Activated naive CD4-positive, alpha-beta T cell treated with anti-CD3 and anti-CD28 coated beads for 36 hours (primary cell): ENCODE measurements at regions not wholly inside any gene's neighbourhood (a gene's known extent, or its start where the extent isn't known, plus 50 kb on each side); places are given as distances from the start of the nearest gene placed in this dataset.
"Not testable (repeated sequence)": the region's sequence is repeated elsewhere in the genome, so short reads cannot be mapped to it uniquely, and the experiment has no call there.

ENCODE experiments used
- CTCF ChIA-PET: fragments of 350-600 bp; sonication (Branson Sonifier 250); formaldehyde crosslinking; loops from one replicate; lab custom pipeline; 2021; ENCODE audit warnings: antibody characterized with exemption; lab: Charles Lee
- DNase-seq: peaks from one replicate; pipeline ENCODE4 v3.0.0-alpha.2; 2020
- H3K27ac Mint-ChIP-seq: one replicate; pipeline ENCODE4 v1.8.0; 2021; ENCODE audit warnings: mild to moderate bottlenecking, mixed read lengths
- H3K27me3 Mint-ChIP-seq: one replicate; pipeline ENCODE4 v1.8.0; 2021; ENCODE audit warnings: low read depth, mixed read lengths
- H3K36me3 Mint-ChIP-seq: one replicate; pipeline ENCODE4 v1.8.0; 2021; ENCODE audit warnings: low read depth, mixed read lengths
- H3K4me1 Mint-ChIP-seq: one replicate; pipeline ENCODE4 v1.8.0; 2021; ENCODE audit warnings: low read depth, mixed read lengths
- H3K4me3 Mint-ChIP-seq: one replicate; pipeline ENCODE4 v1.8.0; 2021; ENCODE audit warnings: mild to moderate bottlenecking, moderate library complexity, mixed read lengths
- H3K9me3 Mint-ChIP-seq: one replicate; pipeline ENCODE4 v1.8.0; 2021; ENCODE audit warnings: mixed read lengths
- intact Hi-C: fragments of 100-400 bp; cut with micrococcal nuclease; formaldehyde crosslinking; loops from one replicate; pipeline ENCODE4 v1.15.1; 2023

DNA sequence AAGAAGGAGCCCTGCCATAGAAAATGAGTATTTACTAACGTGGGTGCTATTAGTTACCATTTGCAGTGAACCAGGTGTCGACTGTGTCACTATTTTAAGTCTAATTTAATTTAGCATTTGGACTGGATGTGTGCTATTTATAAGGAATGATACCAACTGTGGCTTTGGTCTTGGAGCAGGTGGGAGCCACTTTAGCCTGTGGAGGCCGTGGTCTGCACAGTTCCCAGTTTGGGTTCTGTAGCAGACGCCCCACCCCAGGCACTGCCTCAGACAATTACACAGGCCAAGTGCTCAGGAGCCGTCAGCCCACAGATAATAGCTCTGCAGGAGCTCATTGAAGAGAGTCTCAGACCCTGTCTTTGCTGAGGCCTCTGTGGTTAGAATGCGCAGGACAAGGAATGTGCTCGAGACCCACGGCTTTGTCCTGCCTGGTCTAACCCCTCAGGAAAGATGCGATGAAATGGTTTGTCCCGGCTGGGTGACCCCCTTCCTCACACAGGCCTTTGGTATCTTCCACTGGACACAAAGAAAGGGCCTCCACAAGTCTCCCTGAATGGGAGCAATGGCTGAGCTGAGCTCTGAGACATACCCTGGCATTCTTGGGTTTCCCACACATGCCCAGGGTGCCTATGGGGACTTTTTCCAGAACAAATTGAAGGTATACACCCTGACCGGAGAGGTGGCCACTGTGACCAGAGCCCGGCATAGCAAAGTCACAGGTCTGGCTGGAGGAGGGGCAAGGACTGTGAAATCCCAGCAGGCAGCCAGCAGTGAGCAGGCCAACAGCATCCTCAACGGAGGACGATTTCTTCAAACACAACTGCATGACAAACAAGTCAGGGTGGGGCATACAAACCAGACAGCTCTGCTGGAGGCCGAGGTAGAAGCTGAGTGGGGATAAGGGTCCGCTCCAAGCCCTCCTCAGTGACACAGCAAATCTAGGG lies 251.2 kb downstream of the ARHGAP12 start:
- peaks cover 22% of the 10 kb centered on the region for H3K9me3 Mint-ChIP-seq
- H3K27ac Mint-ChIP-seq = no peak overlapping the region
- H3K4me3 Mint-ChIP-seq = no peak overlapping the region
- H3K27me3 Mint-ChIP-seq = no peaks in the 10 kb centered on the region
- no peaks in the 10 kb centered on the region for H3K36me3 Mint-ChIP-seq
- no peaks in the 10 kb centered on the region for H3K4me1 Mint-ChIP-seq
- no peak for DNase-seq
- CTCF ChIA-PET = no interaction called here
- intact Hi-C loops = no loop called here

DNA sequence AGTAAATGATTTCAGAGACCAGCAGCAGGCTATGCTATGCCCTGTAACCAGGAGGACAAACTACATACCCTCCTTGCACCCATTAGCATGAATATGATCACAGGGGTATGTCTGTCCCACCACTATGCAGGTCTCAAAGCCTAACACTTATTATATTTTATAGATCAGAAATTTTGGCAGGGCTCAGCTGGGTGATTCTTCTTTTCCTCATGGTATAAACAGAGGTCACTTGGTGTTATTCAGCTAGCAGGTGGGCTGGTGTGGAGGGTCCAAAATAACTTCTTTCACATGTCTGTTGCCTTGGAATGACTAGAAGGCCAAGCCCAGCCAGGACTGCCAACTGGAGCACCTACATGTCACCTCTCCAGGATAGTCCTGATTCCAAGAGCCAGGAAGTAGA lies 252.9 kb downstream of the ARHGAP12 start:
- H3K4me3 Mint-ChIP-seq = no peak overlapping the region
- intact Hi-C loops = no loop called here
- no peaks in the 10 kb centered on the region for H3K27me3 Mint-ChIP-seq
- CTCF ChIA-PET = no interaction called here
- H3K36me3 Mint-ChIP-seq = no peaks in the 10 kb centered on the region
- DNase-seq = no peak
- no peaks in the 10 kb centered on the region for H3K4me1 Mint-ChIP-seq
- H3K27ac Mint-ChIP-seq = no peak overlapping the region
- H3K9me3 Mint-ChIP-seq = peaks cover 26% of the 10 kb centered on the region

- Mint-ChIP-seq H3K9me3 (peaks cover 17% of the 10 kb centered on the region), H3K27me3 (no peaks in the 10 kb centered on the region), H3K27ac (no peak overlapping the region), H3K4me1 (no peaks in the 10 kb centered on the region), H3K4me3 (no peak overlapping the region), H3K36me3 (no peaks in the 10 kb centered on the region)
- CTCF ChIA-PET = no interaction called here
- intact Hi-C loops = no loop called here
- DNase-seq = no peak
Measured at GRCh38 chr10:31669357-31669756, 259.3 kb downstream of the ARHGAP12 start.

DNA sequence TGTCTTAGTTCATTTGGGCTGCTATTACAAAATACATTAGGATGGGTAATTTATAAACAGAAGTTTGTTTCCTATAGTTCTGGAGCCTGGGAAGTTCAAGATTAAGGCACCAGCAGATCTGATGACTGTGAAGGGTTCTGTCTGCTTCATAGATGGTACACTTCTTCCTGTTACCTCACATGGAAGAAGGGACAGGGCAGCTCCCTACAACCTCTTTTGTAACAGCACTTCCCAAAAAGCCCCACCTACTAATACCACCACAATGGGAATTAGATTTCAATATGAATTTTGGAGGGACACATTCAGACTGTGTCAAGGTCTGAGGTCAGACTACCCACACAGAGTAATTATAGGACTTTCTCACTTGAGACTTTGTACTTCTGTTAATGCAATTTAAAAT lies 260.3 kb downstream of the ARHGAP12 start:
- intact Hi-C loops = no loop called here
- Mint-ChIP-seq H3K4me3 (no peak overlapping the region), H3K27ac (no peak overlapping the region), H3K27me3 (no peaks in the 10 kb centered on the region), H3K4me1 (no peaks in the 10 kb centered on the region), H3K36me3 (no peaks in the 10 kb centered on the region), H3K9me3 (peaks cover 14% of the 10 kb centered on the region)
- CTCF ChIA-PET = no interaction called here
- no peak for DNase-seq

- CTCF ChIA-PET, H3K27me3 Mint-ChIP-seq, DNase-seq, H3K36me3 Mint-ChIP-seq, H3K27ac Mint-ChIP-seq, H3K4me3 Mint-ChIP-seq, intact Hi-C loops, H3K9me3 Mint-ChIP-seq, H3K4me1 Mint-ChIP-seq: not testable (repeated sequence)
Measured at GRCh38 chr10:31665764-31666279, 262.8 kb downstream of the ARHGAP12 start.

- CTCF ChIA-PET = no interaction called here
- H3K27me3 Mint-ChIP-seq = no peaks in the 10 kb centered on the region
- DNase-seq = no peak
- H3K36me3 Mint-ChIP-seq = no peaks in the 10 kb centered on the region
- no peaks in the 10 kb centered on the region for H3K4me1 Mint-ChIP-seq
- no peak overlapping the region for H3K4me3 Mint-ChIP-seq
- H3K27ac Mint-ChIP-seq = no peak overlapping the region
- intact Hi-C loops = no loop called here
- H3K9me3 Mint-ChIP-seq = no peaks in the 10 kb centered on the region
Measured at GRCh38 chr10:31664803-31665202, 263.8 kb downstream of the ARHGAP12 start.

DNA sequence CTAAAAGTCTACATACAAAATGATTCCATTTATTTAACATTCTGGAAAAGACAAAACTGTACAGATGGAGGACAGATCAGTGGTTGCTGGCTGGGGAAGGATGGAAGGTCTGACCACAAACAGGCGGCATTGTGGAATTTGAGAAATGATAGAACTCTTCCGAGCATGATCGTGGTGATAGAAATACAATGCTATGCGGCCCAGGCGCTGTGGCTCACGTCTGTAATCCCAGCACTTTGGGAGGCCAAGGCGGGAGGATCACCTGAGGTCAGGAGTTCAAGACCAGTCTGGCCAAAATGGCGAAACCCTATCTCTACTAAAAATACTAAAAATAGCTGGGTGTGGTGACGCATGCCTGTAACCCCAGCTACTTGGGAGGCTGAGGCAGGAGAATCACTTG lies 264.6 kb downstream of the ARHGAP12 start:
- CTCF ChIA-PET, DNase-seq, H3K27ac Mint-ChIP-seq, H3K9me3 Mint-ChIP-seq, H3K36me3 Mint-ChIP-seq, H3K4me1 Mint-ChIP-seq, H3K4me3 Mint-ChIP-seq, H3K27me3 Mint-ChIP-seq, intact Hi-C loops: not testable (repeated sequence)

DNA sequence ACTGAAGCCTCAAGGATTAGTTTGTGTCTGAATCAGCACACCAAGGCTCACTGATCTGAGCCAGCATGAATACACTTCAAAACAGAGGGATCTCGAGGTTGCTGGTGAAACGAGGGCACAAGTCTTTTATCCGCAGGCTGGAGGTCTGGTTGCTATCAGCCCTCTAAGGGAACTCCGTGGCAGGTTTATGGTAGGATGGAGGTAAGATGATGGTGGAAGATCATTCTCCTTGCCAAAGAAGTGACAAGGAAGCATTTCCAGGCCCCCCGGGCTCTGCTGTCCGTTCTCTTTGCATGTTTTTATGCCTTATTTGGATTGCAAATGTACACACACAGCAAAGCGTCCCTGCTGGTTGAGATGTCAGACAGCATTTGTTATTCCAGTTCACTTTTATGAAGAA lies 268.3 kb downstream of the ARHGAP12 start:
- H3K4me3 Mint-ChIP-seq = no peak overlapping the region
- H3K36me3 Mint-ChIP-seq = no peaks in the 10 kb centered on the region
- no peaks in the 10 kb centered on the region for H3K4me1 Mint-ChIP-seq
- peaks cover 2% of the 10 kb centered on the region for H3K27me3 Mint-ChIP-seq
- H3K9me3 Mint-ChIP-seq = no peaks in the 10 kb centered on the region
- CTCF ChIA-PET = no interaction called here
- DNase-seq = no peak
- H3K27ac Mint-ChIP-seq = no peak overlapping the region
- intact Hi-C loops = no loop called here

DNA sequence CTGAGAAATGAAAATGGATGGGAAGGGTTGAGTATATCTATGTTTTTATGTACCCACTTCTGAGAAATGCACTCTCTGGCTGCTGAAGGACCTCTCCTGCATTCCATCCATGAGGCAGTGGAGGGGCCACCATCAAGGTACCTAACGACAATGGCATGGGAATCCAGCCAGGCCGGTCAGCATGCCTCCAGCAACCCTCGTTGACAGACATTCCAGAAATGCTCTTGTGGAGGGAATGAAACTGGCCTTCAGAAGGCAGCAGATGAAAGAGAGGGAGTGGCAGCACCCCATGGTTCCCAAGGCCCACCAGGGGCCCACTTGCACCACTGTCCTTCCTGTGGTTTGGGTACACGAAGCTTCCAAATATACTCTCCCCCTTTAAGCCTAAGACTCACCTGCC lies 269.0 kb downstream of the ARHGAP12 start:
- Mint-ChIP-seq H3K36me3 (no peaks in the 10 kb centered on the region), H3K9me3 (no peaks in the 10 kb centered on the region), H3K4me1 (no peaks in the 10 kb centered on the region), H3K4me3 (no peak overlapping the region), H3K27ac (no peak overlapping the region), H3K27me3 (peaks cover 2% of the 10 kb centered on the region)
- no peak for DNase-seq
- CTCF ChIA-PET = no interaction called here
- intact Hi-C loops = no loop called here

DNA sequence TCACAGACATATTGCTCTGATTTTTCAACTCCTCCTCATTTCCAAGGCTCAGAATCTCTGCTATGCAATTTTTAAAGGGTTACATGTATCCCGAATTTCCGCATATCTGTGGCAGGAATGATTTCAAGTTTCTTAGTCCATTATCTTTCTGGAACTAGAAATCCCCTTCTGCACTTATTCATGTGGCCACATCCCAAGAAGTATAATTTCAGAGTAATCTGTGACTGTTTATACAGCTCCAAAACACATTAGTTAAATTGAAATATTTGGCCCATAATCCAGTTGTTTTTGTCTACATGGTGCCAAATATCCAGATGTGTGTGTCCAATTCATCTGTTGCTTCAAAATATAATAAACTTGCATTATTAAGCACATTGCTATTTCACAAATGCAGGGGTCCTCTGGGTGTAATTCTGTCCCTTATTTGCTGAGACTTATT lies 271.2 kb downstream of the ARHGAP12 start:
- no peak overlapping the region for H3K4me3 Mint-ChIP-seq
- H3K27me3 Mint-ChIP-seq = peaks cover 7% of the 10 kb centered on the region
- no peaks in the 10 kb centered on the region for H3K9me3 Mint-ChIP-seq
- CTCF ChIA-PET = no interaction called here
- H3K36me3 Mint-ChIP-seq = no peaks in the 10 kb centered on the region
- no peak overlapping the region for H3K27ac Mint-ChIP-seq
- intact Hi-C loops = no loop called here
- no peak for DNase-seq
- no peaks in the 10 kb centered on the region for H3K4me1 Mint-ChIP-seq

- Mint-ChIP-seq H3K4me3 (no peak overlapping the region), H3K4me1 (no peaks in the 10 kb centered on the region), H3K36me3 (no peaks in the 10 kb centered on the region), H3K27ac (no peak overlapping the region), H3K9me3 (no peaks in the 10 kb centered on the region), H3K27me3 (peaks cover 7% of the 10 kb centered on the region)
- DNase-seq = no peak
- CTCF ChIA-PET = no interaction called here
- intact Hi-C loops = no loop called here
Measured at GRCh38 chr10:31656851-31657433, 271.7 kb downstream of the ARHGAP12 start.

GRCh38 chr10:31652038-31652437 lies 276.6 kb downstream of the ARHGAP12 start:
- Mint-ChIP-seq H3K9me3 (no peaks in the 10 kb centered on the region), H3K27ac (no peak overlapping the region), H3K4me1 (no peaks in the 10 kb centered on the region), H3K4me3 (no peak overlapping the region), H3K36me3 (no peaks in the 10 kb centered on the region), H3K27me3 (peaks cover 5% of the 10 kb centered on the region)
- no peak for DNase-seq
- CTCF ChIA-PET = no interaction called here
- intact Hi-C loops = no loop called here

GRCh38 chr10:31650010-31650409 lies 278.6 kb downstream of the ARHGAP12 start:
- H3K27me3 Mint-ChIP-seq = peaks cover 5% of the 10 kb centered on the region
- H3K27ac Mint-ChIP-seq = no peak overlapping the region
- intact Hi-C loops = no loop called here
- no peaks in the 10 kb centered on the region for H3K9me3 Mint-ChIP-seq
- H3K36me3 Mint-ChIP-seq = no peaks in the 10 kb centered on the region
- no peaks in the 10 kb centered on the region for H3K4me1 Mint-ChIP-seq
- CTCF ChIA-PET = no interaction called here
- no peak for DNase-seq
- H3K4me3 Mint-ChIP-seq = no peak overlapping the region
